Globus pallidus (tissue), 1 donor: ENCODE measurements at regions not wholly inside any gene's neighbourhood (a gene's known extent, or its start where the extent isn't known, plus 50 kb on each side); places are given as distances from the start of the nearest gene placed in this dataset.

Experiments
- DNase-seq: peaks from one replicate; pipeline ENCODE4 v3.0.0-alpha.2; 2015; ENCODE audit warnings: low spot score

GRCh38 chr5:31098811-31099210 is 94.7 kb upstream of the CDH6 start:
- DNase-seq, result no peak

GRCh38 chr5:31097851-31098250 is 95.6 kb upstream of the CDH6 start:
- no peak for DNase-seq

GRCh38 chr5:31096238-31096865 is 97.1 kb upstream of the CDH6 start:
- peak; percentile 43 for DNase-seq

GRCh38 chr5:31095796-31096195 is 97.7 kb upstream of the CDH6 start:
- no peak for DNase-seq

- no peak for DNase-seq
Measured at GRCh38 chr5:31091501-31091900, 102.0 kb upstream of the CDH6 start.

GRCh38 chr5:31090467-31090866 is 103.0 kb upstream of the CDH6 start:
- no peak for DNase-seq

GRCh38 chr5:31086839-31087415 is 106.6 kb upstream of the CDH6 start:
- no peak for DNase-seq

- no peak for DNase-seq
Measured at GRCh38 chr5:31084871-31085270, 108.6 kb upstream of the CDH6 start.

- DNase-seq, result no peak
Measured at GRCh38 chr5:31083364-31083763, 110.1 kb upstream of the CDH6 start.

GRCh38 chr5:31079668-31080067 is 113.8 kb upstream of the CDH6 start:
- DNase-seq, result no peak

- no peak for DNase-seq
Measured at GRCh38 chr5:31078956-31079355, 114.5 kb upstream of the CDH6 start.

GRCh38 chr5:31075981-31076380 is 117.5 kb upstream of the CDH6 start:
- DNase-seq, result no peak

- no peak for DNase-seq
Measured at GRCh38 chr5:31068287-31068686, 125.2 kb upstream of the CDH6 start.

GRCh38 chr5:31066655-31067328 is 126.7 kb upstream of the CDH6 start:
- no peak for DNase-seq

- no peak for DNase-seq
Measured at GRCh38 chr5:31064215-31064614, 129.3 kb upstream of the CDH6 start.

GRCh38 chr5:31062902-31063580 is 130.4 kb upstream of the CDH6 start:
- DNase-seq, result no peak

GRCh38 chr5:31059889-31060288 is 133.6 kb upstream of the CDH6 start:
- DNase-seq, result no peak

GRCh38 chr5:31054453-31054852 is 139.0 kb upstream of the CDH6 start:
- DNase-seq, result no peak

GRCh38 chr5:31052937-31053658 is 140.4 kb upstream of the CDH6 start:
- no peak for DNase-seq

GRCh38 chr5:31051316-31051715 is 142.2 kb upstream of the CDH6 start:
- DNase-seq, result no peak

GRCh38 chr5:31049936-31050704 is 143.4 kb upstream of the CDH6 start:
- no peak for DNase-seq

- DNase-seq, result no peak
Measured at GRCh38 chr5:31049461-31049860, 144.0 kb upstream of the CDH6 start.
